Smooth muscle cell of the brain vasculature (primary cell): ENCODE measurements at regions not wholly inside any gene's neighbourhood (a gene's known extent, or its start where the extent isn't known, plus 50 kb on each side); places are given as distances from the start of the nearest gene placed in this dataset.

Experiments
- DNase-seq: peaks from one replicate; pipeline ENCODE4 v3.0.0-alpha.2; 2012; ENCODE audit warnings: low read depth, low spot score

DNA sequence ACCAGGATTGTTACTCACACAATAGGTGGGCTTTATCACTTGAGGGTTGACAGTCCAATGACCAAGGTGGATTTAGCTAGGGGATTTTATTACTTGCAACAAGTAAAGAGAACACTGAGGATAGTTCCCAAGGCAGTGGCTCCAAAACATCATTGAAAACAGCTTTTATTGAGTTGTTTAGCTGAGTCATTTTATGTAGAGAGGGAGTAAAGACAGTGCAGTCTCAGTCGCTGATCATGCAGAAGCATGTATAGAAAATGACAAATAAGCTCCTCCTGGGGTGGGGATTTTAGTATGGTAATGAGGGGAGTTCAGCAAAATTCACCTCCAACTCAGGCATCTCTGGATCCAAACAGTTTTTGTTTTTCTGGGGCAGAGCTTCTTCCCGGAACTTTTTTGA is 163.0 kb upstream of the CCDC179 start:
- DNase-seq, result no peak

DNA sequence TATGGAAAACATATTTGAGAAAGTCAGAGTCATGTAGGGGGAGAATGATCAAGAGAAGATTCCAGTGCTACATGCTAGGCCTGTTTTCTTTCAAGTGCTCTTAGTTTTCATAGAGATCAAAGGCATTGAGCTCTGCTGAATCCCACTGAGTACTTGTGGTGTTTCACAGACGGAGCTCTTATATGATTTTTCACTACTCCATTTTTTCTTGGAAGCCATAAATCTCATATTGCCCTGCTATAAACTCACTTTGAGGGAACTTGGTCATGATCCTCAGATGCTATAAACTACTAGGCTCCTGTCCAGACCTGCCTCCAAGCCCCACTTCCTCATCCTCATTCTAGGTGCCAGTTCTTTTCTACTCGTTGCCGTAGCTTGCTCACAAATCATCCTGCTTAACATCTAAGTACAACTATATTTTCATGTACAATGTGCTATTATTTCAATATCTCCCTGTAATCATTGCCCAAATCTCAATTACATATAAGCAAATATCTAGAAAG is 180.8 kb upstream of the CCDC179 start:
- DNase-seq, result no peak

DNA sequence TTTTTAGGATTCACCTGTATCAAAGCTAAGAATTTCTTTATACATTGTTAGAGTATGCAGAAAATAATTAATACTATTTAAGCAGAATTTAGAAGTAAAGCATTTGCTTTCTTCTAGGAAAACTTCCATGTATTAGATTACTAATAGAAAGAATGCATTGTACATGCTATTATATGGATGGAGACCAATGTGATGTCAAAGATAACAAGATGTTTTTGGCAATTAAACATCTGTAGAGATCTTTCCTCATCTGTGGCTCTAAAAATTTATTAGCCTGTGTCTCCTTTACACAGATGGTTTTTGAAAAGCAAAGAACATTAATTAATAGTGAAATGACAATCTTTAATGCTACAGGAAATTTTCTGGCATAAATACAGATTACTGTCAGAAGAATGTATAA is 198.4 kb upstream of the CCDC179 start:
- no peak for DNase-seq

DNA sequence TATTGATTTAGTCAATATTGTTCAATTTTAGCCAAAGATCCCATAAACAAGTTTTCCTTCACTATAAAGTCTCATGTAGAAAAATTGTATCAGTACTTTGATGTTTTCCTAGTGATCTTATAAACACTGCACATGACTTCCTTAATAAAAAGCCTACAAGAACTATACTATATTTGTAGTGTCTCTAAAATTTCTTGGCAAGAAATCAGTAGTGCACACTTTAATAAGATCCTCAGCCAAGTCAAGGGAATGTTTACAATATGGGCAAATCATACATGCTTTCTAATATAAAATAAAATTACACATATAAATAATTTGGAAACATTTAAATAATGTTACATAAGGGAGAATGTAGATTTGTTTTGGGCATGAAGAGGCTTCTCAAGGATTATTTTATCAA is 203.0 kb upstream of the CCDC179 start:
- no peak for DNase-seq

DNA sequence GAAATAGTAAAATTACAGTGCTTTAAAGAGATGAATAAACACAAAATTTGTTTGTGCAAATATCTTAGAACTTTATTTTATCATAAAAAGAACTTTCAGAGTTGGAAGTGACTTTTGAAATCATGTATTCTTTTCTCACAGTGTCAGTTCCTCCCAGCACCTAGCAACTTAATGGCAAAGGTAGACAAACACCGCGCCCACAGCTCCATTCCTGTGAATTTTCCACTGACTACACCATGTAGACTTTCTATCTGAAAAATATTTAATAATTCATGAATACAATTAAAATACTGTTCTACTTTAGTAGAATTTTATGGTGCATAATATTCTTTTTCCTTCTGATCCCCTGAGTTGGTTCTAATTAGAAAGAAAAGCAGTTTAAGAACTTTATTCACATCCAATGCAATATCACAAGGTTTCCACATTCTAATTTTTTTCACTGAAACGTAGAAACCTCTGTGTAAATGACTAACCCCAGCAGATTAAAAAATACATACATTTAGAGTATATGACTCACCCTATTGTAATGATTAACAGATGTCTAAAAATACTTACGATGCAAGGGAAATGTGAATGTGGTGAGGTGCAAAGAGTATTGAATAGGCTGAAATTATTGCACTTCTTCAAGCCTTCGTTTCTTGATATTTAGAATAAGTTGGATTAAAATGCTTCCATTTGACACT is 218.2 kb upstream of the CCDC179 start:
- no peak for DNase-seq

DNA sequence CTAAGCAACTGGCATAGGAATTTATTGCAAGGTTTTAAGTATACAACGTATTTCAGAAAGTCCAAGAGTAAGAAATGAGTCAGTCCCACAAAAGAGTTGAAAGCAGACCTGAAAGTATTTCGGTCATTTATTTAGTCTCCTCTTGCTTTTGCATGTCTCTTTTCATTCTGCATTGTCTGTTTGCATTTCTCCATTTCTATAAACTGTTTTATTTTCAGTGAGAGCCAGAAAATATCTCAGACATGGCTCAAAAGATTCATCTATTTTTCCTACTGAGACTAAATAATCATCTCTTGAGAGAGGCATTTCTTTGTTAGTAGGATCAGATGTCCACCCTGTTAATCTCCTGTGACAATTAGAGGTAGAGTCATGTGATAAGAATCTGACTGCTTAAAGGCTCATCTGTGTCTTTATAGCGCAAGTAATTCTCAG is 219.1 kb upstream of the CCDC179 start:
- DNase-seq, result no peak

DNA sequence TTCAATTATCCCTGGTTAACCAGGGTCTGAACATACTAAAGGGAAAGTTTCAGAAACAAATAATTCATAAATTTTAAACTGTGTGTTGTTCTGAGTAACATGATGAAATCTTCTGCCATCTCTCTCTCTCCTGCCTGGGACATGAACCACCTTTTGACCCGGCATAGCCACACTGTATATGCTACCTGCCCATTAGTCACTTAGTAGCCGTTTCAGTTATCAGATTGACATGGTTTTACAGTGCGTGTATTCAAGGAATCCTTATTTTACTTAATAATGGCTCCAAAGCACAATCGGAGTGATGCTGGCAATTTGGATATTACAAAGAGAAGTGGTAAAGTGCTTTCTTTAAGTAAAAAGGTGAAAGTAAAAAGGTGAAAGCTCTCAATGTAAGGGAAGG is 227.1 kb upstream of the CCDC179 start:
- no peak for DNase-seq

DNA sequence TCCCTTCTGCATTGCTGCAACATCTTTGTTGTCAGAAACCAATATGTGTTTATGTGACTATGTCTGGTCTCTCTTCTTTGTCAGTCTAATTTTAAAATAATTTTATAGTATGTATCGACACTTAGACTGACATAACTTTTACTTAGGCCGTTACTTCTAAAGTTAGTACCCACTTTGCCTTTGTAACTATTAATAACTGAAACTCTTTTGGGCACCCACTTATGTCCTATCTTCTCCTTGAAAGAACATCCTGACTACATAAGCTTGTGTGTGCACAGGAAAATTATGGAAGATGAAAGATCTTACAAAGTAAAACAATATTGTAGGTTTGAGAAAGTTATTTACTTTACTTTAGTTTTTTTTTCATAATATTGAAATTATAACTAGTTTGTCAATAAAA is 230.4 kb upstream of the CCDC179 start:
- DNase-seq, result no peak

DNA sequence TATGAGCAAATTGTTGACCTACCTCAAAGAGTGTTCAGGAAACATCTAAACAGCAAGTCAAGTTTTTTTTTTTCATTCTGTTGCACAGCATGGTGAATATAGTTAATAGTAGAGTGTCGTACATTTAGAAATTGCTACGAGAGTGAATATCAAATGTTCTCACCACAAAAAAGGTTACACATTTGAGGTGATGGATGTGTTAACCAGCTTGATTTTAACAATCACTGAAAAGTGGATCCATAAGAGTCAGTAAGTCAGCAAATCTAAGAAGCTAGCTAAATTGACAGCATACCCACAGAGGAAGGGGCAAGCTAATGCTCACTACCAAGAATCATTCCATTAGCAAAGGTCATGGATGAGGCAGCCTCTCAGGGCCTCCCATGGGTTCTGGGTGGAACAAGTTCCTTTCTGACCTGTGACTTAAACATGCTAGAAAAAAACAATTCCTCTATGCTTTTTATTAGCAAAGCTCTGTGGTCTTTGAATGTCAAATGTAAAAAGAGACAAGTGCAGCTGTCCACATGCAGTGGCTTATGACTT is 235.4 kb upstream of the CCDC179 start:
- DNase-seq, result no peak

DNA sequence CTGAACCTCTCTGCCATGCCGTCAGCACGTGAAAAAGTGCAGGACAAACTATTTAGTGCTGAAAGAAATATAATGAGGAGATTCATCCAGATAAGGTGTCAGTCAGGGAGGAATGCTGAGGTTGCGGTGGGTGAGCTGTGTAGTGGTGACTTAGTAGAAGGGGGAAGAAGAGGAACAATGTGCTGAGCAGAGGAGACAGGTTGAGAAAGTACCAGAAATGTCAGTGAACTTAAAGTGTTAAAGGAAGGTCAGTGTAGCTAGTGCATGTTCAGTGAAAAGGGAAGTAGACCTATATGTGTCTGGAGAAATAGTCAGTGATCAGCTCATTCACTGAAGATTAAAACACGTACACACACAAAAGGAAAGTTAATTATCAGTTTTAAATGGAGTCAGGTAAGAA is 237.6 kb upstream of the CCDC179 start:
- no peak for DNase-seq

DNA sequence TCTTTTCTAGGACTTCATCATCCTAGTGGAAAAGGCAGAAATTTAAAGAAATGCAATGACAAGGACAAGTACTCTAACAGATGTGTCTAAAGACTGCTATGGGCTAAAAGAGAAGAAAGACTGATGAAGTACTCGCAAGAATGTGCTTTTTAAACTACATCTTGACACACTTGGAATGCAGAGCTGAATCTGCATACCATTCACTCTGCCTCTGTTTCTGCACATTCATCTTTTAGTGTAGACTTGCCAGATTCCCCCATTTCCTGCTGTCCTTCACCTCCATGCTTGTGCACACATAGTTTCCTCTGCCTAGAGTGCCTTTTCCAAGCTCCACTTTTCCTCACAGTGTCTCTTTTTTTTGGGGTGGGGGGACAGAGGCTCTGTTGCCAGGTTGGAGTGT is 239.0 kb upstream of the CCDC179 start:
- DNase-seq, result no peak

DNA sequence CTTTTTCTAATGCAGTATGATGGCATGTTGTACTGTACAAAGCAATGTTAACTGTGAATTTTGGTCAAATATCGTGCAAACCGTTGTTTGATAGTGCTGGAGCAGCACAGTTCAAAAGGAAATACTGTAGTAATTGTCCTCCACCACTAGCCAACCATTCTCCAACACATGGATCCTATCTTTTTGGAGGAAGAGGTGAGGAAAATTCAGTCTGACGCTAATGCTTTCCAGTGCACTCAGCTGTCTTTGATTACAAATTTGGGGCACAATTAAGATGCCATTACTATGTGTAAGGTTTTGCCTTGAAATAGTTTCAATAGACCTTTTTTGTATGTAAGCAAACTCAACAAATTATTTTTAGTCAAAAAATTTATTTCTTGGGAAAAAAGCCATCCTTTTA is 240.5 kb upstream of the CCDC179 start:
- DNase-seq, result no peak

DNA sequence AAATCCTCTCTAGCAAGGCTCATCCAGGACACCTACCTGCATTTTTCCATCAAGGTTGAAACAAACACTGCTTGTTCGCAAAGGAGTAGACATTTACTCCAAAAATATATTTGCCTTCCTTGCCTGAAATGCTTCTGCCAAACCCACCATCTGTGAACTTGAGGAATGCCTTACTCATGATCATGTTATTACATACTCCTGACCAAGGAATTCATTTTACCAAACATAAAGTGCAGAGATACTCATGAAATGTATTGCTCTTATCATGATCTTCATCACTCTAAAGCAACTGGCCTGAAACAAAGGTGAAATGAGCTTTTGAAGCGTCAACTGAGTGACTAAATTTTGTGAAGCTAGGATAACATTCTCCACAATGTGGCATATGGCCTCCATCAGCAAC is 243.1 kb upstream of the CCDC179 start:
- DNase-seq, result no peak

DNA sequence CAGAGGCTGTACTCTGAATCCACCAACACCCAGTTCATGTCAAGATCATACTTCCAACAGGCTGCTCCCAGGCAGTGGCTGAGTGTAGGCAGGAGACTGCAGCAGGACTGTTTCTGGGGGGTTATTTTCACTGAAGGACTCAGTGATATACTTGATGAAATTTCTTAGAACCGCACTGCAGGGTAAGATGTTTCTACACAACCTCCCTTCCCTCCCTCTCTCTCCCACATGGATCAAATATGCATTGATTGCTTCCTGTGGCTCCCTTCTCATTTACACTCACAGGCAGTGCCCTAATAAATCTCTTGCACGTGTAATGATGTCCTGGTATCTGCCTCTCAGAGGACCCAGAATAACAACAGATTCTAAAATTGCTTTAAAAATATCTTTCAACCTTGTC is 251.3 kb upstream of the CCDC179 start:
- no peak for DNase-seq

DNA sequence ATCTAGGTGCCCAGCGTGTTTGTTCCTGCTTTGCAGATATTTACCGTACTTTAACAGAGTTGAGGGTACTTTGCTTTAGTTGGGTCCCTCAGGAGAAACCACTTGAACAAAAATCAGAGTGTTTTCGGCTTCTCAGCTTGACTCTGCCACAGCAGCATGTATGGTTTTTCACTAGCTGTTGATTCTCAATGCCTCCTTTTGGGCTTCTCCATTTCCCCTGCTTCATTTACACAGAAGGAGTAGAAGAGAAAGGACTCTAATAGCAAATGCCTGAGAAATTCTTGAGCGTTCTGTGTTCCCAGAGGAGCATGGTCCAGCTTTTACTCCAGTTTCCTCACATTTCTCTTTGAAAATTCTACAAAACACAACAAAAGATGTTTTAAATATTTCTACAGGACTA is 252.1 kb upstream of the CCDC179 start:
- DNase-seq, result no peak

DNA sequence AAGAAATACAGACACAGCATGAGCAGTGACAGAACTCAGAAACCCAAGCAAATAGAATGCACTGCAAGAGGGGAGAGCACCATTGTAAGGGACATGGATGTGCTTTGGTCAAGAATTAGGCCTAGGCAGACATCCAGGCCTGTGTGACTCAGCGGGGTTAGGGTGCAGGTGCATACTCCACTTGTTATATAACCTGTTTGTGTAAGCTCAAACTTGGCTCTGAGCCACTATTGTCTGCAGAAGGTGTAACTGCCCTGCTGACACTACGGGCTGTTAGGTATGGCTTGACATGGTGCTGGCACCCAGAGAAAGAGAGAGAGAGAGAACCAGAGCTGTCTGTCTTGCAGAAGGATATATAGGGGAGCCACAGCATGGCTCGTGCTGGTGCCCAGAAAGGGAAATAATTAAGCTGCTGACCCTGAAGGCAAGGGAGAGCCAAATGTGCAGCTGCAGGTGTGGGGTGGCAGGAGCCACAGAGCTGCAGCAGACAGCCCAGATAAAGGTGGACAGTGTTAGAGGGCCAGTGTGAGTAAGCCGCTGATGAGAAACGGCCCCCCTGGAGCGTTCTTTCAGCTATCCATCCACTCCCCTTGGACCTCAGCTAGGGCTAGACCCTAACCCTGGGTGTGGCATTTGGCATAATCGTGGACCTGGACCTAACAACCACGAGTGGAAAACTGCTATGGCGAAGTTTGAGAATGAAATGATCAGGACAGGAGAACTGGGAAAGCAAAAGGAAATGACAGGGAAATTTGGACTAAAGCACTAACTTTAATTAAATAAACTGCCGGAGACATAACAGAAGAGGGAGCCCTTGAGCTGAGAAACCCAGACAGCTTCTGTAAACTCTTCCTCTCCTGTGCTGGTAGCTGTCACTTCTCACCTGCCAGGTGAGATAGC is 253.0 kb upstream of the CCDC179 start:
- peak; percentile 44 for DNase-seq

DNA sequence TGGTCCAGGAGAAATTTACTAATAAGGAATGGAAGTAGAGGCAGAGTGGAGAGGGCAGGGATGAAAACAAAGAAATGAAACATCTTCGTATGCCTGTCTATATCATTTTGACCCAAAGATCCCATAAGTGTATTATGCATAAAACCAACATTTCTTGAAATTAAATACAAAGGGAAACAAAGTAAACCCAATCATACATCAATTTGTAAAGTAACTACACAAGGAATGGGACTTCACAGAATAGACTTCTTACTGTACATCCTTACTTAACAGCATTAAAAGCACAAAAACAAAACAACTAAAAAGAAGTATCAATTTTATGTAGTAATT is 253.6 kb upstream of the CCDC179 start:
- DNase-seq, result no peak

DNA sequence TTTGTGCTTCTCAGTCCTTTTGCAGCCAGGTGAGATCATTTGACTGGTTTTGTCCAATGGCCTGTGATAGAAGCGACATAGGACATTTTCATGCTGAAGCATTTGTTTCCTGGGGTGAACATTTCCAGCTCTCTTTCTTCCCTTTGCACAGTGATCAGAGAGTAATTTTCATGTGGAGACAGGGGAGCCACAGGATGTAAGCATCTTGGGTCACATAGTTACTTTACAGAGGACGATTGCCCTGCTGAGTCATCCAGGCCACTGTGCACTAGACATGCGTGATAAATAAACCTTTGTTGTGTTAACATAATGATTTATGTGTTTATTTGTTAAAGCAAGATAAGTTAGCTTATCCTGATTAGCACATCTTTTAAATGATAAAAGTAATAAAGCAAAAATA is 263.5 kb upstream of the CCDC179 start:
- DNase-seq, result peak; percentile 9

DNA sequence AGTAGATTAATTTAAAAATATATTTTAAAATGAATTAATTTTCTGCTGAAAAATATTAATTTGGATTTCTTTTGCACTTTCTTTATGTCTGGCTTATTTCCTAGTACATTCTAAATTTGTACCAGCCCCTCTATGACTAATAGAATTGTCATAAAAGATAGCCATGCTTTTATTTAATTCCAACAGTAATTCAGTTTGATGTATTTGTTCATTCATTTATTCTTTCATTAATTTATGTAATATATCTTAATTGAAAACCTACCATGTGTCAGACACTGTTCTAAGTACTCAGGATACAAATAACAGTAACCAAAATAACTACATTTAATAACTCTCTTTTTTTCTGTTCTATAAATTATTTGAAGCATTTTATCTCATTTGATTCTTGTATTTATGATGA is 264.0 kb upstream of the CCDC179 start:
- no peak for DNase-seq

DNA sequence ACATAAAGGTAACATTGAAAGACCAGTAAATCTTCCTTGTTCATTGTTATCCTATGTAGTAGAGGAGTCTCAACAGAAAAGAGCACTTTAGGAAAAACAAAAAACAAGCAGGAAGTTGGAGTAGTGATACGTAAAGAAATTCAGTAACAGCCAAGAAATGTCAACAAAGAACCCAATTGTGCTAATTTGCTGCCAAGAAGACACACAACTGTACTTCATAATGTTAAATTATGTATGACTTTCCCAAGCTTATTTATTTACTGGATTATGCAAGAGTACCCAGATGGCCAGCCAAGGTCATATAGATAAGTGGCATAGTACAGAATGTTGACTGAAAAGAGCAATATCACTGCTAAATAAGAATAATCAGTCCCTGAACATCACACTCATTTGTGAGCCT is 264.7 kb upstream of the CCDC179 start:
- no peak for DNase-seq

DNA sequence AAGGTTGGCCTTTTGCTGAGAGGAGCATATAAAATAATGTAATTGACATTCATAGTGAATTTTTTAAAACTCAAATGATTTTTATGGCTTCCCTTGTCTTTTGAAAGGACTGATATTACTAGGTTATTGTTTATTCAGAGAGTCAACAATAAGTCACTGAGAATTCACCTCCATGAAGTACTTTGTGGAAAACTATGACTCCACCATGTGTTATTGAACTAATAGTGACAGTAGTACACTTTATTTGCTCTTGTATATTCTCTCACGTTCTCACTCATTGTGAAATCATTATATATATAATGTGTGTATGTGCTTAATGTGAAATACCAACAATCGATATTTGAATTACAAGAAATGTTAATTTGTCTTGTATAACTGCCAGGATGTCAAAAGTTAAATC is 267.4 kb upstream of the CCDC179 start:
- no peak for DNase-seq

DNA sequence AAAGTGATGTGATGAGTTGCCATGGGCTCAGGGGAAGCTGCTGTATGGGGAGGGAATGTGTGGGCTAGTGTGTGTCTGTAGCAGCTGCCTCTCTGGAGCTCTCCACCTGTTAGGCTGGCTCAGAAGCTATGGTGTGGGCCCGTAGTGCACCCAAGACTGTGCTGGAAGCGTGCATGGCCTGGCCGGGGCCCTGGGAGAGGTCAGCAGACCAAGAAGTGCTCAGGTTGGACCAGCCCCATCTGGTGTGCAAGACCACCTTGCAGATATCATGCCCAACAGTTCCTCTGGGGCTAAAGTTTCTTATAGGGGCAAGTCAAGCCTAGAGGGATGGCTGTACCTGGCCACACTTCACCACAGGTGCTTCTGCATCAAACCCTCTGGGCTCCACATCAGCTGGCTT is 274.4 kb upstream of the CCDC179 start:
- DNase-seq, result no peak

DNA sequence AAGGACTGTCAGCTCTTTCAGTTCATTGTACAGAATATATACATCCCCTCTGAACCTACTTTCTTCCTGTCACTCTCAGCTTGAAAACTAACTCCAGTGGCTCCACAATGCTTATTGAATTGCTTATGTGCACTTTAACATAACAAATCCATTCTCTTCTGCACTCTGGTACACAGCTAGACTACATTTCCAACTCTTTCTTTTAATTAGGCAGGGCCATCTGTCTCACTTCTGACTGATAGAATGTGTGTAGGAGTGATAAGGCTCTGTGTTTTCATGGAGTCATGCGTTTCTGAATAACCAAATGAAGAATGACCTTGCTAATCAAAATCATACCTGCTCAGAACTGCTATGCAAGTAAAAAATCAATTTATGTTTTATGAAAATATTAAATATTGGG is 278.5 kb upstream of the CCDC179 start:
- DNase-seq, result no peak
